ENCODE measurements at regions not wholly inside any gene's neighbourhood (a gene's known extent, or its start where the extent isn't known, plus 50 kb on each side); places are given as distances from the start of the nearest gene placed in this dataset.

DNA sequence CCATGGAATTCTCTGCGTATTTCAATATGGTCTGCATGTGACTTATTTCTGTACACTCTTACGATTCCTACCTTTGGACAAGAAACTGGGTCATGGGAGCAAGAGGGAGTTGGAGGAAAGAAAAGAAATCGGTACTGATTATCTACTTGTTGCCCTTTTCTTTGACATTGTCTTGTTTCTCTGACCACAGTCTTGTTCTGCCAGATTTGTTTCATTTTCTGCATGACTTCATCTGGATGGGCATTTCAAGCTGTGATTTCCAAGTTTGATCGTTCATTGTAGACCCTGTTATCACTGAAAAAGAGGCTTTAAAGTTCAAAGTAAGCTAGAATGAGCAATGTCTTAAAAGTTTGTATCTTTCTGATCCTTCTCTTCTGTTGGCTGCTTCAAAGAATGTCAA, 2186.3 kb upstream of the CELF4 start:
- no peak overlapping the region for H3K4me3 ChIP-seq (ENCODE audit: insufficient read depth, low read depth, low read length)
- H3K27me3 ChIP-seq (ENCODE audit: control insufficient read depth, insufficient read depth, low read length): no peaks in the 10 kb centered on the region
- DNase-seq: no peak
- peaks cover 3% of the 10 kb centered on the region for H3K36me3 ChIP-seq (replicated peaks; ENCODE audit: control insufficient read depth, insufficient read depth, low read length)

DNA sequence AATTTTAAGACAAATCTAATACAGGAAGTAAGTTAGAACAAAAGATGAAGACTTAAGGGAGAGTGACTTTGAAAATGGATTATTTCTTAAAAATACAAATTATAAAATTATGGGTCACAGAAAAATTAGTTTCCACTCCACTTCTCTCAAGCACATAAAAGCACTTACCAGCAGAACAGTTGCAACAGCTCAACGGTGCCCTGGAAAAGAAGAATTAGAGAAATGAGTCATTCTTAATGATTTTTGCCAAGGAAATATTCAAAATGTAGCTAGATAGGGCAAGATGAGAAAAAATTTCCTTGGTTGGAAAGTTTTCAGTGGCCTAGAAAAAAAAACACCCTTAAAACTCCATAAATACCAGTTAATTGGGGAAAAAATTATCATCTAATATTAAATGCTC, 2185.6 kb upstream of the CELF4 start:
- H3K27me3 ChIP-seq (ENCODE audit: control insufficient read depth, insufficient read depth, low read length): no peaks in the 10 kb centered on the region
- no peak for DNase-seq
- H3K36me3 ChIP-seq (replicated peaks; ENCODE audit: control insufficient read depth, insufficient read depth, low read length): peaks cover 3% of the 10 kb centered on the region
- H3K4me3 ChIP-seq (ENCODE audit: insufficient read depth, low read depth, low read length): no peak overlapping the region

DNA sequence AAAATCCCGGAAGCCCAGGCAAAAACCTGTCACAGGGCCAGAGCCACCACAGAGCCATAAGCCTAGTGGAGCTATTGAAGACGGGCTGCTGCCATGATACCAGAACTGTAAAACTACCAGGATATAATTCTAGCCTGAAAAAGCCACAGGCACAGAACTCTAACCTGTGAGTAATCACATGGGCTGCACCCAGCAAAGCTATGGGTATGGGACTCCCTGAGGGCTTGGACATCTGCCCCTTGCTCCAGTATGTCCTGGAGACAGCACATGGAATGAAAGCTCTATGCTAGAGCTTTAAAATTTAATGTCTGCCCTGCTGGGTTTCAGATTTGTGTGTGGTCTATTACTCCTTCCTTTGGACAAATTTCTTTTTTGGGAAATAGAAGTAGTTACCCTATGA, 2183.6 kb upstream of the CELF4 start:
- no peak overlapping the region for H3K4me3 ChIP-seq (ENCODE audit: insufficient read depth, low read depth, low read length)
- DNase-seq: no peak

DNA sequence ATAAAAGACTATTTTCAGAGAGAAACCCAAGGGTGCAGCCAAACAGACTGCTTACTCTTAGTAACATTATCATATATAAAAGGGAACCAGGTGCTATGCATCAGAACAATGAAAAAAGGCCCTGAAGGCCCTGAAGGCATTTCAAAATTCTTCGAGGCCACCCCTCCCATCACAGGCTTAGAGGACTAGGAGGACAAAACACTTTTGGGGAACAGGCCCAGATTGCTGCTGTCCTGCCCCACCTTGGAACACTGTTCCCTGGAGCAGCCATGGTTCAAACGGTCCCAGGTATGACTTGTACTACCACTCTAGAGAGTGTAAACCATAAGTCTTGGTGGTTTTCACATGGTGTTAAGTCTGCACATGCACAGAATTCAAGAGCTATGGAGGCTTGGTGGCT, 2183.1 kb upstream of the CELF4 start:
- Histone ChIP-seq H3K36me3 (replicated peaks; ENCODE audit: control insufficient read depth, insufficient read depth, low read length) (peaks cover 3% of the 10 kb centered on the region), H3K4me3 (ENCODE audit: insufficient read depth, low read depth, low read length) (no peak overlapping the region), H3K27me3 (ENCODE audit: control insufficient read depth, insufficient read depth, low read length) (no peaks in the 10 kb centered on the region)
- DNase-seq: no peak

More for the DNA sequence above, 2183.6 kb upstream of the CELF4 start:
- no peaks in the 10 kb centered on the region for H3K27me3 ChIP-seq (ENCODE audit: control insufficient read depth, insufficient read depth, low read length)
- H3K36me3 ChIP-seq (replicated peaks; ENCODE audit: control insufficient read depth, insufficient read depth, low read length): peaks cover 3% of the 10 kb centered on the region

DNA sequence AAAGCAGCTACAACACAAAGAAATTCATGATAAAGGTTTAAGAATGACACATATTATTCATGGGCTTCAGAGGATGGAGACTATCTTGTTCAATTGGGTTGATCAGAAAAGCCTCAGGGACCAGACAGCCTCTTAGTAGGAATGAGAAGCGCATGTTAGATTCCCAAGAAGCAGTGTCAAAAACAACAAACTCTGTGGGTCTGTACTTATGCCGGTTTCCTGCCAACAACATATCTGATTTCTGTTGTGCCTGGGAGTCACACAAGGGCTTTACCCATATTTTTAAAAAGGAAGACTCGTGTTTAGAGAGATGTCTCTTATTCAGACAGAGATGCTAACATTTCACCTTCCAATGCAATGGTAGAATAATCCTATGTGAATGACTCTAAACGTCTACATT, 2180.6 kb upstream of the CELF4 start:
- no peaks in the 10 kb centered on the region for H3K27me3 ChIP-seq (ENCODE audit: control insufficient read depth, insufficient read depth, low read length)
- H3K36me3 ChIP-seq (replicated peaks; ENCODE audit: control insufficient read depth, insufficient read depth, low read length): peaks cover 3% of the 10 kb centered on the region
- no peak overlapping the region for H3K4me3 ChIP-seq (ENCODE audit: insufficient read depth, low read depth, low read length)
- DNase-seq: no peak

DNA sequence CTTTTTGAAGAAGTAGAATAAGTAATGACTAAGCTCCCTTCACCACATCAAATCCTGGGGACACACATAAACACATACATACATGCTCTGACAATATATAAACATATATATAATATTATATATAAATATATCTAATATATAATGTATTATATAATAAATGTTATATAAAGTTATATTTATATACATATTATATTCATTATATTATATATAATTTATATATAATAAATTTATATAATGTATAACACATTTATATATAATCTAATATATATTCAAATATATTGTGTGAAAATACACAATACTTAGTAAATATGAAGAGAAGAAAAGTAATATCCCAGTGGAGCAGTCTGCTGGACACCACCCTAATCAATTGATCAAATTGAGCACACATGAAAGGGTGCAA, 2177.9 kb upstream of the CELF4 start:
- Histone ChIP-seq H3K4me3 (ENCODE audit: insufficient read depth, low read depth, low read length) (no peak overlapping the region), H3K27me3 (ENCODE audit: control insufficient read depth, insufficient read depth, low read length) (no peaks in the 10 kb centered on the region), H3K36me3 (replicated peaks; ENCODE audit: control insufficient read depth, insufficient read depth, low read length) (no peaks in the 10 kb centered on the region)
- no peak for DNase-seq

DNA sequence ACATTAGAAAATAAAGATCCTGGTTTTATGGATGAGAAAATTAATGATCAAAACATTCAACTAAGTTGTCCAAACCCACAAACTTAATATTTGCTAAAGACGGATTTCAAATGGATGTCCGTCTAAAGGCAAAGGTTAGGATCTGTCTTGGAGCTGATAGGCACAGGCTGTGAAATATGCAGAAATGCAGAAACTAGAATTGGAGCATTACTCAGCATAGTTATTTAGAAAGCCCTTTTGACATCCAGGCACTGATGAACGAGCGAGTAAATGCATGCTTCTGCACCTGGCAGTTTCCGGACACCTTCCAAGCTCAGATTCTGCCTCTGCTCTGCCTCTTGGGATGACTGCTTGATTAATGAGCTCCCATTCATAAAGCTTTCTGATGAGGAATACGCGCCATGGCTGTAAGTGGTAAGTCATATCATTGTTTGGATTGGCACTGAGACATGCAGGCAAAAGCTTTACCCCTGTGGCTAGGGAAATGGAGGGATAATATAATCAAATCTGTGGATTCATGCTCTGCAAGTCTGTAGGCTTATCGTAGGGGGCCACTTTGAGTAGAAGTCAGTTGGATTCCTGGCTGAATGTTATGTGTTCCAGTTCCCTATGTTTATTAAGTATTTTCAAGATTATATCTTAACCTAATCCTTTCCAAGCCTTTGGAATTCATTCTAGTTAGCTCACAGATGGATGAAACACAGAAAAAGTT, 2176.3 kb upstream of the CELF4 start:
- Histone ChIP-seq H3K4me3 (ENCODE audit: insufficient read depth, low read depth, low read length) (no peak overlapping the region), H3K27me3 (ENCODE audit: control insufficient read depth, insufficient read depth, low read length) (no peaks in the 10 kb centered on the region), H3K36me3 (replicated peaks; ENCODE audit: control insufficient read depth, insufficient read depth, low read length) (no peaks in the 10 kb centered on the region)
- DNase-seq: no peak

DNA sequence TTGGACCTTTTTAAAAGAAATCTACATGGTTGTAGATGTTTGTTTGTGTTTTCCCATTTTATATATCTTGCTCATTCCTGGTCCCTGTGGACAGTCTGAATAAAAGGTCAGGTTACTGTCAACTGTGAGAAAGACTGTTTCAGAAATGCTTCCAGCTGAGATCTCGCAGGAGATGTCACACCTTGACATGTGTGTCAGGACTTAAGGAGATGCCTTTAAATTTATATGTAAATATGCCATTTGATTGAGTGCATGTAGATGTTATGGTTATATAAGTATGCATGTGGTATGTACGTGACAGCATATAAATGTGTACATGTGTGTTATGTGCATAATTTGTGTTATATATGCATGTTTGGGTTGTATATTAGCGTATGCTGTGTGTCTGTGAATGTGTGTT, 2172.3 kb upstream of the CELF4 start:
- Histone ChIP-seq H3K27me3 (ENCODE audit: control insufficient read depth, insufficient read depth, low read length) (no peaks in the 10 kb centered on the region), H3K4me3 (ENCODE audit: insufficient read depth, low read depth, low read length) (no peak overlapping the region), H3K36me3 (replicated peaks; ENCODE audit: control insufficient read depth, insufficient read depth, low read length) (no peaks in the 10 kb centered on the region)
- DNase-seq: no peak

DNA sequence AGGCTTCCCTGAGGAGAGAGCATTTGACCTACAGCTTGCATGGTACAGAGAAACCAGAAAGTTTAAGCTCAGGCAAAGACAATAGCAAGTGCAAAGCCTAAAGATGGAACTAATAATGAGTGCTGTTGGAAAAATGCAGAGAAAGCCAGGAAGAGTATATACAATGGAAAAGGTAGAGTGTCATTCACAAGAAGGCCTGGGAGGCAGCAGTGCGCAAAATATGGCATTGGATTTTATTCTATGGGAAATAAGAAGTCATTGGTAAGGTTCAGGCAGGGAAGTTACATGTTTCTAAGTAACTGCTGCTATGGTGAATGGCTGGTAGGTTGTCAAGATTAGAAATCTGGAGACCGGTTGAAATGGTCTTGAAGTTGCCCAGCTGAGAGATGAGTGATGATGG, 2167.3 kb upstream of the CELF4 start:
- no peak for DNase-seq
- Histone ChIP-seq H3K36me3 (replicated peaks; ENCODE audit: control insufficient read depth, insufficient read depth, low read length) (no peaks in the 10 kb centered on the region), H3K4me3 (ENCODE audit: insufficient read depth, low read depth, low read length) (no peak overlapping the region), H3K27me3 (ENCODE audit: control insufficient read depth, insufficient read depth, low read length) (no peaks in the 10 kb centered on the region)

DNA sequence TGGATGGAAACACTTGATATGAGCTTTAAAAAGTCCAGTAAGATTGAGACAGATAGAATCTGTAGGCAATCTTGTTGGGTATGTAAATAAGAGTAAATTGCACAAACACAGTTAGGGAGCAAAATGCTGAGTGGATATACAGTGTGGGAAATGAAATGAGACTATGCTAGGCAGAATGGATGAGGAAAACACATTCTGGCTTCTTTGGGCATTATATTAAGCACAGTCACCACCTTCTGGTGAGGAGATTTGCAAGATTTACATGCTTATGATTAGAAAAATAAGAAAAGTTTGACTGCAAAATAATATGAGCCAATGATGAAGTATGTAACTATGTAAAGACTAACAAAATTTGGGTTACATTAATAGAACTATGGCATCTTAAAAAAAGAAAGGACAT, 2165.0 kb upstream of the CELF4 start:
- DNase-seq: no peak
- H3K27me3 ChIP-seq (ENCODE audit: control insufficient read depth, insufficient read depth, low read length): no peaks in the 10 kb centered on the region
- no peak overlapping the region for H3K4me3 ChIP-seq (ENCODE audit: insufficient read depth, low read depth, low read length)
- H3K36me3 ChIP-seq (replicated peaks; ENCODE audit: control insufficient read depth, insufficient read depth, low read length): no peaks in the 10 kb centered on the region

DNA sequence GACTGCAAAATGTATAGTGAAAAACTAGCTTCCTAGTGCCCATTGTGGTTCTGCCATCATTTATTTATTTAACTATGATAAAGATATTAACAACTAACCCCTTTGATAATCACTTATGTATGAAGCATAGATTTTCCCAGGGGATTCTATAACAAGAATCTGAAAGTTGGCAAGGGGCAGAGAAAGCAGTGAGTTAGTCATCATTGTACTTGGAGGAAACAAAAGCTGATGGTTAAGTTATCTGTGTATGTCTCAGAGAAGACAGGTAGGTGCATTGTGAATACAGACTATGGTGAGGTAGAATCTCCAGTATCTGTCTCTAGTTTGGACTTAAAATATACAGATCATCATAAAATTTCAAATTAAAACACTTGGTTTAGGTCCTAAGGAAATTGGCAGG, 2159.1 kb upstream of the CELF4 start:
- Histone ChIP-seq H3K4me3 (ENCODE audit: insufficient read depth, low read depth, low read length) (no peak overlapping the region), H3K27me3 (ENCODE audit: control insufficient read depth, insufficient read depth, low read length) (no peaks in the 10 kb centered on the region), H3K36me3 (replicated peaks; ENCODE audit: control insufficient read depth, insufficient read depth, low read length) (no peaks in the 10 kb centered on the region)
- DNase-seq: no peak

DNA sequence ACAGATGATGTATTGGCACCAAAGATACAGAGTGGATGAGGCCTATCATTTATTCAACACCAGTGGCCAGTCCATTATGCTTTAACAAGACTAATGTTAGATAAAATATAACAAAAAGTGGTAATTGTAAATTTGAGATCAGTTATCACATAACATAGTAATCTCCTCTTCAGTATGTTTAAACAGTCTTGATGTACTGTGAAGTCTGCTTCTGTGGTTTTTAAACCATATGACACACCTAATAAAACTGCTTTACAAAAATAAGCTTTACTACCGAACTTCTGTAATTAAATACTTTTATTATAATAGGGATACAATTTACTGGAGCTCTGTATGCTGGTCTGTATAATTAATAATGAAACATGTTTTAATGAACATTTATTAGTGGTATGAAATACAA, 2156.1 kb upstream of the CELF4 start:
- H3K27me3 ChIP-seq (ENCODE audit: control insufficient read depth, insufficient read depth, low read length): no peaks in the 10 kb centered on the region
- no peaks in the 10 kb centered on the region for H3K36me3 ChIP-seq (replicated peaks; ENCODE audit: control insufficient read depth, insufficient read depth, low read length)
- DNase-seq: no peak
- no peak overlapping the region for H3K4me3 ChIP-seq (ENCODE audit: insufficient read depth, low read depth, low read length)

DNA sequence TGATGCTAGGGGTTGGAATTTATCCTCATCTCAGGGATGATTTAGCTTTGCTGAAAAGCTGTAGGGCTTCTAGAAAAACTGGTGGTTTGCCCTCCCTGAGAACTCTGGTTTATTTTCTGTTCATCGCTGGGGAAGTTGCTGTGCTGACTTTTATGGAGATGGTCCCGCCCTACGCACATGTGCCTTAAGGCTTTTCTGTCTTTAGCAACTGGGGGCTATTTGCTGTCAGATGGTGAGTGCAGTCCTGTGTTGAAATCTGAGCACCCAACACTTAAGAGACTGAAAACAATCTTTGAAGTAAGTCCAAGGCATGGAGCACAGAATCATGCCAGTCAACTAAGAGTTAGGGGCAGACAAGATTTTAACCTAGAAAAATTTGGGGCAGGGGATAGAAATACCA, 2148.4 kb upstream of the CELF4 start:
- no peak for DNase-seq
- Histone ChIP-seq H3K27me3 (ENCODE audit: control insufficient read depth, insufficient read depth, low read length) (no peaks in the 10 kb centered on the region), H3K4me3 (ENCODE audit: insufficient read depth, low read depth, low read length) (no peak overlapping the region), H3K36me3 (replicated peaks; ENCODE audit: control insufficient read depth, insufficient read depth, low read length) (no peaks in the 10 kb centered on the region)

DNA sequence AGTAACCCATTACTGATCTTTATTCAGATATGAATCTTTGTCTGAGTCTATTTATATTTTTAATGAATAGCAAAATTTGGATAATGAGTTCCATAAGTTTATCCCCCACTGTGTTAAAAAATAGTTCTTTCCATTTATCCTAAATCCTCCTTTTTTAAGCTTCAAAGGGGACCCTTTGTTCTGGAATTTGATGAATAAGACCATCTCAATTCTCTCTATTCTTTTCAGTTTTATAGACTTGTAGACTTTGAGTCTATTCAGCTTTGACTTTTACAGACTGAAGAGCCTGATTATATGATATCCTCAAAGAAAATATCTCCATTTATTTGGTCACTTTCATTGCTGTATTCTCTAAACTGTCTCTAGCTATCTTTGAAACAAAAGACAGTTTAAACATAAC, 2146.1 kb upstream of the CELF4 start:
- Histone ChIP-seq H3K4me3 (ENCODE audit: insufficient read depth, low read depth, low read length) (no peak overlapping the region), H3K36me3 (replicated peaks; ENCODE audit: control insufficient read depth, insufficient read depth, low read length) (no peaks in the 10 kb centered on the region; the same call in 1 of the 2 replicates), H3K27me3 (ENCODE audit: control insufficient read depth, insufficient read depth, low read length) (no peaks in the 10 kb centered on the region)
- no peak for DNase-seq

DNA sequence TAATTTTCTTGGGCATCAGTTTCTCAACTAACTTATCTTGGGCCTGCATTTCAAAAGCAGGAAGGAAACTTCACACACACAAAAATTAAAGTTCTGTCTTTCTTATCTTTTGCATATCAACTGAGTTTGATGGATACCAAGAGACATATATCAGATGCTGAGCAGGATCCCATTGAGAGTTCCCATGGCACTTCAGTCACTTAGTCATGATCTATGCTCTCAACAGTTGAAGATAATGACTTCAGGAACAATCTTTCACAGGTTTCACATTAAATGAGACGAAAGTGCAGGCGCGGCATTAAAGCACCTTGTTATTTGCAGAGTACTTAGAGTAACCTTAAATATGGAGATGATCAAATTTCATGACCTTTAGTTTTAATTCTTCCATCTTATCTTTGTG, 2139.8 kb upstream of the CELF4 start:
- Histone ChIP-seq H3K4me3 (ENCODE audit: insufficient read depth, low read depth, low read length) (no peak overlapping the region), H3K27me3 (ENCODE audit: control insufficient read depth, insufficient read depth, low read length) (no peaks in the 10 kb centered on the region), H3K36me3 (replicated peaks; ENCODE audit: control insufficient read depth, insufficient read depth, low read length) (no peaks in the 10 kb centered on the region; the same call in 1 of the 2 replicates)
- no peak for DNase-seq

DNA sequence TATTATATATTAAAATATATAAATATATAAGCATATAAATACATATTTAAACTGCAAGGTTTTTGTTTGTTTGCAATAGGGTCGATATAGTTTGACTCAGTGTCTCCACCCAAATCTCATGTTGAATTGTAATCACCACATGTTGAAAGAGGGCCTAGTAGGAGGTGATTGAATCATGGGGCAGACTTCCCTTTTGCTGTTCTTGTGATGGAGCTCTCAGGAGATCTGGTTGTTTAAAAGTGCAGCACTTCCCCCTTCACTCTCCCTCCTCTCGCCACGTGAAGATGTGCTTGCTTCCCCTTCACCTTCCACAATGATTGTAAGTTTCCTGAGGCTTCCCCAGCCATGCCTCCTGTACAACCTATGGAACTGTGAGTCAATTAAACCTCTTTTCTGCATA, 2137.3 kb upstream of the CELF4 start:
- DNase-seq: no peak
- H3K27me3 ChIP-seq (ENCODE audit: control insufficient read depth, insufficient read depth, low read length): no peaks in the 10 kb centered on the region
- H3K36me3 ChIP-seq (replicated peaks; ENCODE audit: control insufficient read depth, insufficient read depth, low read length): no peaks in the 10 kb centered on the region; the same call in 1 of the 2 replicates
- H3K4me3 ChIP-seq (ENCODE audit: insufficient read depth, low read depth, low read length): no peak overlapping the region
